PC-3 (cell line): ENCODE measurements at regions not wholly inside any gene's neighbourhood (a gene's known extent, or its start where the extent isn't known, plus 50 kb on each side); places are given as distances from the start of the nearest gene placed in this dataset.

Experiments
- ATAC-seq: fragments of 200-7000 bp; cut with Tn5 transposase; 2 replicates; pipeline ENCODE4 v1.9.1; 2020; ENCODE audit warnings: mild to moderate bottlenecking, moderate library complexity
- BruUV-seq: library from RNA; stranded (reverse); fragments of 400-500 nt; replicated peaks from 2 replicates; lab custom pipeline; 2021; lab: Mats Ljungman, UMichigan
- CTCF ChIA-PET: fragments of 300-600 bp; sonication (Branson Sonifier 250); formaldehyde crosslinking; loops from one replicate; lab custom pipeline; 2022; ENCODE audit warnings: antibody characterized with exemption; lab: Charles Lee
- POLR2A ChIA-PET: fragments of 300-600 bp; sonication (Branson Sonifier 250); formaldehyde crosslinking; loops from one replicate; lab custom pipeline; 2022; ENCODE audit warnings: antibody characterized with exemption; ENCODE audit not compliant: unreplicated experiment; lab: Charles Lee
- DNase-seq: peaks from one replicate; pipeline ENCODE4 v3.0.0-alpha.2; 2015
- H2AFZ ChIP-seq: fragments of 300-600 bp; sonication (generic); 2 replicates; pipeline ENCODE4 v1.6.0; 2016; ENCODE audit warnings: antibody characterized with exemption, low read length
- H3F3A ChIP-seq: fragments of 300-600 bp; sonication (generic); one replicate; pipeline ENCODE4 v1.6.0; 2017; ENCODE audit warnings: antibody characterized with exemption, low read length, control low read depth, mild to moderate bottlenecking; ENCODE audit not compliant: unreplicated experiment
- H3K27ac ChIP-seq: fragments of 300-600 bp; sonication (generic); 2 replicates; pipeline ENCODE4 v1.5.1; 2016; ENCODE audit warnings: mild to moderate bottlenecking, low read length
- H3K27me3 ChIP-seq: fragments of 300-600 bp; sonication (generic); 2 replicates; pipeline ENCODE4 v1.6.1; 2016; ENCODE audit warnings: low read length, mixed read lengths
- H3K36me3 ChIP-seq: fragments of 300-600 bp; sonication (generic); 2 replicates; pipeline ENCODE4 v1.6.1; 2016; ENCODE audit warnings: low read depth, mixed run types, low read length, mixed read lengths
- H3K4me1 ChIP-seq: fragments of 300-600 bp; sonication (generic); 2 replicates; pipeline ENCODE4 v1.5.1; 2016; ENCODE audit warnings: low read length; ENCODE audit not compliant: insufficient read depth
- H3K4me2 ChIP-seq: fragments of 300-600 bp; sonication (generic); 2 replicates; pipeline ENCODE4 v1.6.0; 2016; ENCODE audit warnings: low read length
- H3K4me3 ChIP-seq: fragments of 300-600 bp; sonication (generic); 2 replicates; pipeline ENCODE4 v1.5.1; 2016; ENCODE audit warnings: mild to moderate bottlenecking, low read length, mixed read lengths
- H3K79me2 ChIP-seq: fragments of 300-600 bp; sonication (generic); 2 replicates; pipeline ENCODE4 v1.6.1; 2017; ENCODE audit warnings: low read length, mixed read lengths
- H3K9ac ChIP-seq: fragments of 300-600 bp; sonication (generic); 2 replicates; pipeline ENCODE4 v1.6.0; 2016; ENCODE audit warnings: mild to moderate bottlenecking, low read length
- H3K9me2 ChIP-seq: fragments of 300-600 bp; sonication (generic); replicated peaks from 2 replicates; pipeline ENCODE4 v1.6.1; 2016; ENCODE audit warnings: mixed run types, low read length, mixed read lengths
- H3K9me3 ChIP-seq: fragments of 300-600 bp; sonication (generic); 2 replicates; pipeline ENCODE4 v1.6.1; 2016; ENCODE audit warnings: low read length, mixed read lengths
- H4K20me1 ChIP-seq: fragments of 300-600 bp; sonication (generic); 2 replicates; pipeline ENCODE4 v1.6.1; 2016; ENCODE audit warnings: low read length, mixed read lengths
- EZH2 ChIP-seq: fragments of 300-600 bp; sonication (generic); IDR thresholded peaks from one replicate; pipeline ENCODE4 v1.6.1; 2017; ENCODE audit warnings: antibody characterized with exemption, mild to moderate bottlenecking, low read length; ENCODE audit not compliant: unreplicated experiment
- EZH2phosphoT487 ChIP-seq: fragments of 300-600 bp; sonication (generic); IDR thresholded peaks from 2 replicates; pipeline ENCODE4 v1.6.1; 2018; ENCODE audit warnings: mild to moderate bottlenecking, antibody characterized with exemption, low read length, borderline replicate concordance
- intact Hi-C: fragments of 100-400 bp; cut with micrococcal nuclease; formaldehyde crosslinking; loops from 2 replicates; pipeline ENCODE4 v1.9.0; 2023
- TF ChIP-seq, protein P1 (sequence below): fragments of 300-600 bp; sonication (generic); conservative IDR thresholded peaks from 2 replicates; pipeline ENCODE4 v1.5.1; 2017; ENCODE audit warnings: antibody characterized with exemption, low read depth, mild to moderate bottlenecking, low read length

GRCh38 chr4:156347412-156348075 lies 393.9 kb upstream of the CTSO start:
- peak overlapping the region; percentile 61 for H3K4me2 ChIP-seq
- H2AFZ ChIP-seq, result peak overlapping the region; percentile 9; the same call in 1 of the 2 replicates
- ATAC-seq, result peak; percentile 69
- H3K79me2 ChIP-seq, result no peaks in the 10 kb centered on the region
- TF ChIP-seq EZH2phosphoT487 (no peak), EZH2 (no peak)
- TF ChIP-seq, protein P1, sequence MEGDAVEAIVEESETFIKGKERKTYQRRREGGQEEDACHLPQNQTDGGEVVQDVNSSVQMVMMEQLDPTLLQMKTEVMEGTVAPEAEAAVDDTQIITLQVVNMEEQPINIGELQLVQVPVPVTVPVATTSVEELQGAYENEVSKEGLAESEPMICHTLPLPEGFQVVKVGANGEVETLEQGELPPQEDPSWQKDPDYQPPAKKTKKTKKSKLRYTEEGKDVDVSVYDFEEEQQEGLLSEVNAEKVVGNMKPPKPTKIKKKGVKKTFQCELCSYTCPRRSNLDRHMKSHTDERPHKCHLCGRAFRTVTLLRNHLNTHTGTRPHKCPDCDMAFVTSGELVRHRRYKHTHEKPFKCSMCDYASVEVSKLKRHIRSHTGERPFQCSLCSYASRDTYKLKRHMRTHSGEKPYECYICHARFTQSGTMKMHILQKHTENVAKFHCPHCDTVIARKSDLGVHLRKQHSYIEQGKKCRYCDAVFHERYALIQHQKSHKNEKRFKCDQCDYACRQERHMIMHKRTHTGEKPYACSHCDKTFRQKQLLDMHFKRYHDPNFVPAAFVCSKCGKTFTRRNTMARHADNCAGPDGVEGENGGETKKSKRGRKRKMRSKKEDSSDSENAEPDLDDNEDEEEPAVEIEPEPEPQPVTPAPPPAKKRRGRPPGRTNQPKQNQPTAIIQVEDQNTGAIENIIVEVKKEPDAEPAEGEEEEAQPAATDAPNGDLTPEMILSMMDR, result no peak
- ChIA-PET CTCF (no interaction called here), POLR2A (no interaction called here)
- BruUV-seq, result no TSS peak
- no peaks in the 10 kb centered on the region for H4K20me1 ChIP-seq
- no peaks in the 10 kb centered on the region for H3K27me3 ChIP-seq
- H3K36me3 ChIP-seq, result no peaks in the 10 kb centered on the region
- intact Hi-C loops, result no loop called here
- peak overlapping the region; percentile 76 for H3K27ac ChIP-seq
- H3K9me3 ChIP-seq, result no peaks in the 10 kb centered on the region
- peak; percentile 71 for DNase-seq
- peak overlapping the region; percentile 34; the same call in 1 of the 2 replicates for H3K4me3 ChIP-seq
- no peaks in the 10 kb centered on the region for H3K9me2 ChIP-seq
- no peak overlapping the region; the same call in 1 of the 2 replicates for H3K9ac ChIP-seq
- H3K4me1 ChIP-seq, result peaks cover 24% of the 10 kb centered on the region
- no peaks in the 10 kb centered on the region for H3F3A ChIP-seq

DNA sequence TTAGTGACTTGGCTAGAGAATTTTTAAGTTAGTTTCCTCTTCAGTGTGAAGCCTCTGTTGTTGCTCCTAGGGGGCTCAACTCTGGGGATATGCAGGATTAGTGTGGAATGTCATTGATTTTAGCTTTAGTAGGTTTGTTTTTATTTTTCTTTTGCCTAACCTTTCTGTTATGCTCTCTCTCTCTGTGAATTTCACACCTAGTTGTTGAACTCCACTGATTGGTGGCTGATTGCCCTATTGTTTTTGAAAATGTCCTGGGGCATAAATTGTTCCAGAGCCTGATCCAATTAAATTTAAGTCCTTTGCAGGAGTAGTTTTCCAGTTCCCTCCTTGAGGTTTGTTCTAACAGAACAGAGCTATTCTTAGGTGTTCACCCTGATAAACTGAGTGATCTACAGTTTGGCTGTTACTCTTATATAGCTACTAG lies 393.3 kb upstream of the CTSO start:
- intact Hi-C loops, result no loop called here
- ChIA-PET POLR2A (no interaction called here), CTCF (no interaction called here)
- Histone ChIP-seq H3F3A (no peaks in the 10 kb centered on the region), H3K9ac (no peak overlapping the region; the same call in 1 of the 2 replicates), H3K9me2 (no peaks in the 10 kb centered on the region), H4K20me1 (no peaks in the 10 kb centered on the region), H3K27ac (peak overlapping the region; percentile 76), H3K27me3 (no peaks in the 10 kb centered on the region), H3K9me3 (no peaks in the 10 kb centered on the region), H3K4me3 (peak overlapping the region; percentile 34; the same call in 1 of the 2 replicates), H3K79me2 (no peaks in the 10 kb centered on the region), H3K4me1 (peaks cover 24% of the 10 kb centered on the region), H3K36me3 (no peaks in the 10 kb centered on the region), H3K4me2 (peak overlapping the region; percentile 61), H2AFZ (no peak overlapping the region)
- peak; percentile 59 for ATAC-seq
- no TSS peak for BruUV-seq
- no peak for TF ChIP-seq EZH2phosphoT487
- no peak for TF ChIP-seq EZH2
- TF ChIP-seq, protein P1, result no peak
- DNase-seq, result peak; percentile 36

DNA sequence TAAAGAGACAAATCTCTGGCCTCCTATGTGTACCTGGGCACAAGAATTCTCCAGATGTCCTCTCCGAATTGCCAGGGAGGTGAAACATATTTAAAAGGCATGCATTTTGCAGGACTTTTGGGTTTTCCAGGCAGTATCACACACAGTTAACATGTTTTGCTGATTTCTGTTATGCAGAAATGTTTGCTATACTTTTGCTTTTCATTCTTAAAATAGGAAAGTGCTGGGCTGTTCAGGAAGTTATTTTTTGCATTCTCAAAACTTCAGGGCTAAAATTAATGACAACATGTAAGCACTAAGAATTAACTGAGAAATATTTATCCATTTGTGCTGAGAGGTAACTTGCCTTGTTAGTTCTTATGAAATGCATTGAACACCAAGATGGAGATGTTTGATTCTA lies 390.7 kb upstream of the CTSO start:
- CTCF ChIA-PET, result no interaction called here
- H3K79me2 ChIP-seq, result no peaks in the 10 kb centered on the region
- H3K9me3 ChIP-seq, result no peaks in the 10 kb centered on the region
- H3K36me3 ChIP-seq, result no peaks in the 10 kb centered on the region
- no peak overlapping the region for H2AFZ ChIP-seq
- no TSS peak for BruUV-seq
- POLR2A ChIA-PET, result no interaction called here
- no peaks in the 10 kb centered on the region for H4K20me1 ChIP-seq
- H3K4me3 ChIP-seq, result no peak overlapping the region
- intact Hi-C loops, result no loop called here
- no peaks in the 10 kb centered on the region for H3K9me2 ChIP-seq
- H3K4me1 ChIP-seq, result peaks cover 24% of the 10 kb centered on the region
- H3K4me2 ChIP-seq, result no peak overlapping the region
- H3K27ac ChIP-seq, result no peak overlapping the region
- no peaks in the 10 kb centered on the region for H3F3A ChIP-seq
- ATAC-seq (no peak), DNase-seq (no peak)
- TF ChIP-seq EZH2 (no peak), EZH2phosphoT487 (no peak)
- TF ChIP-seq, protein P1, result no peak
- H3K27me3 ChIP-seq, result no peaks in the 10 kb centered on the region
- H3K9ac ChIP-seq, result no peak overlapping the region
